Fibroblast of skin of left quadriceps (primary cell): ENCODE measurements at regions not wholly inside any gene's neighbourhood (a gene's known extent, or its start where the extent isn't known, plus 50 kb on each side); places are given as distances from the start of the nearest gene placed in this dataset.
"Not testable (repeated sequence)": the region's sequence is repeated elsewhere in the genome, so short reads cannot be mapped to it uniquely, and the experiment has no call there.

ENCODE experiments used
- DNase-seq, 2 experiments: peaks; one replicate each; pipeline ENCODE4 v3.0.0-alpha.2; 2013; ENCODE audit warnings: low read depth in 2 of 2

DNA sequence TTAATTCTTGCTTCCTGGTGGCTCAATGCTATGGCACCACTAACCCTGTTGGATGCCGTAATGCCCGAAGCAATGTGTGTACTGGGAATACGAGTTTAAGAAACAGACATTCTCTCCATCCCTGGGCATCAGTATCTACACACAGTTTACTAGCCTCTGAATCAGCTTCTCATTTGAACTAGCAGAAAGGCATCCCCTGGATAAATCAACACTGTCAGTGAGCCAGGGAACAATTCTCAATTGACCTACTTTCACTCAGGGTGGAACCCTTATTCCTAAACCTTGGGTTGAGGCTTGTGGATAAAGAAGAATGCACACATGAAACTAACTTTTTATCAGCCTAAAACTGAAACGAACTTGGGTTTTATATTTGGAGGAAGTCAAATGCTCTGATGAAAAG is 331.0 kb downstream of the GADD45G start:
- no peak for DNase-seq

DNA sequence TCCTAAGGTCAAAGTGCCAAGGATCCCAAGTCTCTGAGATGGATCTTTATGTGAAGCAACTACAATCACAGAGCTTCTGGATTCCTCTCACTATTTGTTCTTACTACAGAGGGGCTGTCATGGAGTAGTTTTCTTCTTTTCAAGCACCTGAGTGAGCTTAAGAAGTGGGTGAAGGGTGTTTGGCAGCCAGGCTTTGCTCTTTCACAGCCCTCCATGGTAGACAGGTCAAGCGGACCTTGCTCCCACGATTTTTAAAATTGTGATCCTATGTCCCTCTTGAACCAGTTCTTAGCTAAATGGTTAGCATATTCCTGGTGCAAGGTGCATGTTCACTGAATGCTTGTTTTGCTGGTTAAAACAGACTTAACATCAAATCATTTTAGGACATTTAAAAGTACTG is 332.2 kb downstream of the GADD45G start:
- DNase-seq = no peak

DNA sequence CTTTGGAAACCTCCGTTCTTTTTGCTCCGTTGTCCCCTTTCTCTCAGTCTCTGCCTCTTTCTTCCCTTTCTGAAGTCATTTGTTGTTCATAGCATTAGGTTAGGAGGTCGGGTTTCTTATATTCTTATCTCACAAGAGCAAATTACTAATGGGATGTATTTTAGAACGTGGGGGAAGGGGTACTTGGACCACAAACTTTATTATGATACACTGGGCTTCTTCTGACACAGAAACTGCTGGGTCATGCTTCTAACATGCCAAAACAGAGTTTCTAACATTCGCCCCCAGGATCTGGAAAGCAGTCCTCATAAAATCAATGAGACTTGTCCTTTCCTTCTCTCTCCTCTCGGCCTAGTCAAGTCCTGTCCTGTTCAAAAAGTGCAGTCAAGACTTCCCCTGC is 334.4 kb downstream of the GADD45G start:
- DNase-seq = no peak

DNA sequence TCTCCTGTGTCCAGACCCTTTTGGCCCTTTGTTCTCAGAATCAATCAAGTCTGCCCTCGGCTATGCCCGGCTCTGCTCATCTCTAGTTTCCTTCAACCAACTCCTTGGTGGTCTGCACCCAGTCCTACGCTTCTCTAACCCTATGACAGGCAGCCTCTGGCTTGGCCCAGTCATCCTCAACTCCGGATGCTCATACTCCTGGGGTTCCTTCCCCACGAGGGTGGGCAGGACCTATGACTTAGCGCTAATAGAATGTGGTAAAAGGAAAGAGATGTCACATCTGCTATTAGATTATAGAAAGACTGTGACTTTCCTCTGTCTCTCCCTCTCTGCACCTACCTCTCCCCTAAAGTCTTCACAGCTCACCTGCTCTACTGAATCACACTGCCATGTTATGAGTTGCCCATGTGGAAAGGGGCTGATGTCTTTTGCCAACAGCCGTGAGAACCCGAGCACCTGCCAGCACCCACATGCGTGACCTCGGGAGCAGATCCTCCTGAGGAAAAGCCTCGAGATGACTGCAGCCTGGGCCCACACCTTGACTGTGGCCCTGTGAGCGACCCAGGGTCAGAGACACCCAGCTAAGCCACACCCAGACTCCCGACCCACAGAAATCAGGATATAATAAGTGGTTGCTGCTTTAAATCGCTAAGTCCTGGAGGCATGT is 334.9 kb downstream of the GADD45G start:
- DNase-seq = no peak

DNA sequence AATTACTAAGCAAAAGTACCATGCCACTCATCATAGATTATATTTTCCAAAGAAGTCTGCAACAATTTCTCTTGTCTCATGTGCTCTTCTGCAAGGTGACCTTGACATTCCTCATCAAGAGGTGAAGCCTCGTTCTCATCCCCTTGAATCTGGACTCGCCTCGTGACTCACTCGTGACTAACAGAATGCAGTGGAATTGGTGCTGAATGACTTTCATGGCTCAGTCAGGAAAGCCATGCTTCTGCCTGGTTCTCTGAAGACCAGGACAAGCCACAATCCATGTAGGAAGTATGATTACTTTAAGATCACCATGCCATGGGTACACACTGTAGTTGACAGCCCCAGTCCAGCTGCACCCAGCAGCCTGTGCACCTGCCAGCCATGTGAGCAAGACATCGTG is 335.8 kb downstream of the GADD45G start:
- DNase-seq = no peak

DNA sequence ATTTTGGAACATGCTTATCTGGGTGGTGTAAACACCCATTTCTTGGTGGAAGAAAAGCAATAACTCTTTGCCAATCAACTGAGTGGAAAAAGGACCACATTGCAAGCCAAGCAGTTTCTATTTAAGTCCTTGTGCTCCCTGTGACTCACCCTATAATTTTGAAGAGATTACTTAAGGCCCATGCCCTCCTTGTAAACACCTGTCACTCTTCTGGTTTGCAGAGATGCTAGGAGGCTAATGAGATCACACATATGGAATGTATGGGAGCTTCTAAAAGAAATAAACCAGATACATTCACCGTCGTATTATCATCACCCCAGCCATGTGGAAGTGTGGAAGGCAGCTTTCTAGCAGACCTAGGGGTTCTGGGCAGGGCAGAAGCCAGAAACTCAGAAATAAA is 337.1 kb downstream of the GADD45G start:
- DNase-seq = peak; percentile 88

DNA sequence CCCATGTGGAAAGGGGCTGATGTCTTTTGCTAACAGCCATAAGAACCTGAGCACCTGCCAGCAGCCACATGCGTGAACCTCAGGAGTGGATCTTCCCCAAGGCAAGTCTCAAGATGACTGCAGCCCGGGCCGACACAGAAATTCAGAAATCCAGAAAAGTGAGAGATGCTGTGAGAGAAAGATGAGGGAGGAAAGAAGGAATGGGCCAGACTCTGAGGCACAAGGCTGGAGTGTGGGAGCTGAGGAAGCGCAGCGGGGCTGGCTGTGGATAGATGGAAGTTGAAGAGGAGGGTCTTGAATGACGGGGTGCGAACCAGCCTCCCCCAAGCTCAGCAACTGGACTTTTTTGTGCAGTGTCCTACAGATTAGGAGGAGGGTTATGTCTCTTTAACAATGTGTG is 337.8 kb downstream of the GADD45G start:
- no peak for DNase-seq

DNA sequence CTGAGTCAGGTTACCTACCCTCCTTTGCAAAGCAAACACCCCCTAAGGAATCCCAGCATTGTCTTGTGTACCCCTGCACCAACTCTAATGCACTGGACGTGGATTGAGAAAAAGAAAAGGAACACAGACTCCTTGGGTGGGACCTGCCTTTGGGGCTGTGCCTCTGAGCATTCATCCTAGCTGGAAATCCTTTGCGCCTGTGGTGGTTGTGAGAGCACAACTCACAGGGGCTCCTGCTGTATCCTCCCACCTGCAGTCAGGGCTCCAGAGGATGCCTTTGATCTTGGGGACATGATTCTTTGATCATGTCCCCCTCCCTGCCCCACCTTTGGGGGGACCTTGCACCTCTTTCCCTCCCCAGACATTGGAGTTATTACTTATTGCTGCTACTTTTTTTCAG is 338.5 kb downstream of the GADD45G start:
- DNase-seq = no peak

DNA sequence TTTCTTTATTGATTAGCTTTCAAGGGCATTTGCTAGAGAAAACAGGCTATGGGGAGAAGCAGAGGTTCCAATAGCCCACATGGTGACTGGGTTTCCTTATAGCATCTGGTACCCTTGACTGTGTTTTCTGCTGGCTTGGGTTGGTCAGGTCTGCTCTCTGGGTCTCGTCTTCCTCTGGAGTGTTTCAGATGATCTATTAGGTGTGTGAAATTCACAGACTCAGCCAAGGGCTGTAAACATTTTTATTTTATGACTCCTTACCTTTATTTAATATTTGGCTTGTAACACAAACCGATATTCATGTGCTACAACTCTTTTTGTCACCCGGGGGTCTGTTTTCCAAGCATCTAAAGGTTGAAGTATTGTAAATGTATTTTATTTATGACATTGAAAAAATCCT is 338.9 kb downstream of the GADD45G start:
- no peak for DNase-seq

DNA sequence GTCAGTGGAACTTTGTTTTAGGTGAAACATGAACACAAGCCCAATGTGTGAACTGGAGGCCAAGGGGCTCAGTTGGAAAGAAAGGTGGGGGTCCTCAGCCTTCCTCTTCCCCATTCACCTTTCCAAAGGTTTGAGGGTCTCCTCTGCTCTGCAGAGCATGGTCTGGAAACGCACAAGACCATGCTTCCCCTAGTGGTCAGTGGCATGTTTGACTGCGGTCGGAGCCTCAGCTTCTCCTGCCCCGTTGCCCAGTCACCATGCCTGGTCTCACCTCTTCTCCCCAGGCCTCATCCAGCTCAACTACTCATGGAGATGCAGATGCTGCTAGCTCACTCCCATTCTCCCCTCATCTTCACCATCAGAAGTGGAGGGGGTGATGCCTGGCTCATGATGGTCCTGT is 340.3 kb downstream of the GADD45G start:
- no peak for DNase-seq

DNA sequence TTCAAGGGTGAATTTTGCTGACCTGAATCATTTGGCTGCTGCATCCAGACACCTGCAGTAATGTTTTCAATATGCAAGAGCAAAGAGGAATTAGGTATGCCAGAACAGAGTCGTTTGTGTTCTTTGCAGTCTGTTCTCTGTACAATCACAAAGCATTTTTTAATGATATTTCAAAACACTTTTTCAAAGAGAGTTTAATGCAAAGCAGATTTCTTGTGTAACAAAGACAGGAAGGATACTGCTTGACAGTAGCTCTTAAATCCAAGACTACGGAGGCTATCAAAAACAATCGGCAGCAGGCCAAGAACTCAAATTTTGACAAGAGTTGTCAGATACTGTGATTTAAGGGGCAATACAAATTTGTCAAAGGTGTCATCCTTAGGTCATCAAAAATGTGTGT is 341.9 kb downstream of the GADD45G start:
- no peak for DNase-seq

DNA sequence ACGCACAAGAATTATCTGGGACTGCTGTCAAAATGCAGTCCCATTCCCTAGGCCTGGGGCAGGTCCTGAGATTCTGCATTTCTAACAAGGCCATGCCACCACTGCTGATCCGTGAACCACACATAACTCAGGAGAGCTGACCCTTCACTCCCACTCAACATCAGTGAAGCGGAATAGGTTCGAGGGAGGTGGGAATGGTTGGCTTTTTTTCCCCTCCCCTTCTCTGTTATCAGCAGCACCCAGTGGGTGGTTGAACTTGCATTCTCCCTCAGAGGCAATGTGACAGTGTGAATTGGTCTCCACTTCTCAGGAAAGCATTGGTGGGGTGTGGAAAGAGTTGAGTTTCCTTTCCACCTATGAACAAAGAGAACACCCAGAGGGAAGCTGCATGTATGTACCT is 344.3 kb downstream of the GADD45G start:
- no peak for DNase-seq

DNA sequence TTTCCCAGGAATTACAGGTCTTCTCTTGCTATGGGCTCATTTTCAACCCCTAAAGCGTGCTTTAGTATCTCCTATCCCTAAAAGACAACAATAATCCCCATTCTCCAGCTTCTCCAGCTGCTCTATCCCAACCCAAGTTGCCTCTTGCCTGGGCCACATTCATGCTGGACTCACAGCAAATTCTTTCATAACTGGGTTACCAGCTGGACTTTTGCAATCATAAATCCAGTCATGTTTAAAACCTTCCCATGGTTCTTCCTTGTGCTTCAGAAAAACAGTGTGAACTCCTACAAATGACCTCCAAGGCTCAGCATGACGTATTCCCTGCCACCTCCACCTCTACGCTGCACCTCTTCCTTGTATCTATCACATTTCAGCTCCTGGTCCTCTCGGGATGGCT is 346.9 kb downstream of the GADD45G start:
- no peak for DNase-seq

DNA sequence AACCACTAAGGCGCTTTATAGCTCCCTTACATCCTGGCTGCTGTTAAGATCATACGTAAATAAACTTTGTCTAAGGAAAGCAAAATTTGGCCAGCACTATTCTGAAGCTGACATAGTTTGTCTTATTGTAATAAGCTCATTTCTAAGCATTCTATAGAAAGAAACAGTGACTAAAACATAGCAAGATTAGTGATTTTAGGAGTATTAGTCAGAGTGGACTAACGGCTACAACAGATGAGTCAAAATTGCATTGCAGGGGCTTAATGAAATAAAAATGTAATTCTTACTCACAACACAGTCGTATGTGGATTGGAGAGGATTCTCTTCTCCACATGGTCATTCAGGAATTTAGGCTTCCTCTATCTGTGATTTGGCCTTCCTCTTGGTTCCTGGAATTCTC is 347.6 kb downstream of the GADD45G start:
- peak; percentile 67 for DNase-seq

DNA sequence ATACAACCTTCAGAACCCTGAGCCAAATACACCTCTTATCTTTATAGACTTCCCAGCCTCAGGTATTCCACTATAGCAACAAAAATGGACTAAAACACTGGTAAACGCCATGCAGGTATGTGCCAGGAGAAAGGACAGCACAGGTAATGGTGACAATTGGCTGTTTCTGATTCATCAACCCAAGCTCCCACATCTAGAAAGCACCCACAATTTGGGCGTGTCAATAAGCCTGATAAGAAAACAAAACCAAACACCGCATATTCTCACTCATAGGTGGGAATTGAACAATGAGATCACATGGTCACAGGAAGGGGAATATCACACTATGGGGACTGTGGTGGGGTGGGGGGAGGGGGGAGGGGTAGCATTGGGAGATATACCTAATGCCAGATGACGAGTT is 348.5 kb downstream of the GADD45G start:
- not testable (repeated sequence) for DNase-seq

DNA sequence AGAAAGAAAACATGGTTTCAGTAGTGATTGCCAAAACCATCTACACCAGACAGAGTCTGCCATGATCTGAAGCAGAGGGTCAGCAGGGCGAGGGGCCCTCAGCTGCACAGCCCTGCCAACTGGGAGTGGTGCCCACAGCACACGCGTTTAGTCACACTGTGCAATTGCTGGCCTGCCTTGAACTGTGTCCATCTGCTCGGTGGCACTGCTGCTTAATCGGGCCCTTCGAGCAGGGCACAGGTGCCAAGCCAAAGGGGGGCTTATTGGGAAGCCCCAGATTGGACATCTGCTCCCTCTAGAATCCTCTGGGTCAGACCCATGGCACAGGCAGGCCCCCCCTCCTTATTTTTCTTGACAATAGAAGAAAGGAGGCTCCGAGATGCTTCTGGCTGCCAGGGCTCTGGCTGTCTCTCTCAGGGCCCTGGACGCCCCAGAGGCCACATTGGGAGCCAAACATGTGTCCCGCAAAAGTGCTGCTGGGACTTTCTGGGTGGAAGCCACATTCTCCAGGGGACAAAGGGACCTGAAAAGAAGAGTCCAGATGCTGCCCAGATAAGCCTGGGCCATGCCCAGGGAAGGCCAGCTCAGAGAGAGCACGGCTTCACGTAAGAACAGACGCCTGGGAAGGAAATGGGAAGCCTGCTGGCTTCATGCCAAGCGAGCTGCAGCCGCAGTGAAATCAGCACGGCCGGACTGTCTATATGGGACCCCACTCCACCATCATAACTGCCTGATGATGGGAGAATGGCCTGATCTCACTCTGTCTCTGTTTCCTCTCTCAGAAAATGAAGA is 349.2 kb downstream of the GADD45G start:
- no peak for DNase-seq

DNA sequence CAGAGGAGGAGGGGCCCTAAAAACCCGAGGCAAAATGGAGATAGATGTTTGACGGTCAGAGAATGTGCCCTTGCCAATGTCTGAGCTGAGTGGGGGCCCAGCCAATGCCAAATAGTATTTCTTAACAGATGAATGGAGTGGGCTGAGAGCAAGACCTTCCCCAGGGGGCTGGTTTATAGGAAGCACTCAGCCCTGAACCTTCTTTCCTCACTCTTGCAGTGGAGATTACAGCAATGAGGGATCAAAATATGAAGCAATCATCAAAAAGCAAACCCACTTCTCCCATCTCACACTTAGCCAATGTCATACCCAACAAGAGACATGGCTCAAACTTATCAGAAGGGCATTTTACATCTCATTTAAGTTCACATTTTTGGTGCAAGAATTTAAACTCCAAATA is 350.3 kb downstream of the GADD45G start:
- no peak for DNase-seq

DNA sequence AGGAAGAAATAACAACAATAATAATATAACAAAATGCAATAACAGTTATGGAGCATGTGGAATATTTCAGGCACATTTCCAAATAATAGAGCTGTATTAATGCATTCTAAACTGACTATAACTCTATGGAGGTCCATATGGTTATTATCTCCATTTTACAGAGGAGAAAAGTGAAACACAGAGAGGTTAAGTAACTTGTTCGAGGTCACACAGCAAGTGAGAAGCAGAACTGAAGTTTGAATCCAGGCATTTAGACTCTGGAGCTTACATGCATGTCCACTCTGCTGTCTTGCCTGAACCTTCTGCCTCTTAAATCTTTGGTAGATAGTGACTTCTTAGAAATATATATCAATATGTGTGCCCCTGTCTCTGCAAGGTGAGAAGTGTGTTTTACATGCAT is 350.8 kb downstream of the GADD45G start:
- DNase-seq = no peak

DNA sequence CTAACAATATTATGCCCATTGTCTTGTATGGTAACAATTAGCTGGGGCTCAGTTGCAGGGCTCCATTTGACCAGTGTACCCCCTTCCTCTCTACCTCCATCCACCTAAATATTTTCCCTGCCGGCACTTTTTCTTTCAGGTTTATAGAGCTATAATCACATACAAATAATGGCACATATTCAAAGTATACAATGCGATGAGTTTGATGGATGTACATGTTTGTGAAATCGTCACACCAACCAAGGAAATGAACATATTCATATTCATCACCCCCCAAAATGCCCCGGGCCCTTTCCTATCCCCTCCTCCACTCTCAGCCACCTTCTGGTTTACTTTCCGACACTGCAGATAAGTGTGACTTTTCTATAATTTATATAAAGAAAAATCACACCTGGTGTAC is 351.5 kb downstream of the GADD45G start:
- no peak for DNase-seq

DNA sequence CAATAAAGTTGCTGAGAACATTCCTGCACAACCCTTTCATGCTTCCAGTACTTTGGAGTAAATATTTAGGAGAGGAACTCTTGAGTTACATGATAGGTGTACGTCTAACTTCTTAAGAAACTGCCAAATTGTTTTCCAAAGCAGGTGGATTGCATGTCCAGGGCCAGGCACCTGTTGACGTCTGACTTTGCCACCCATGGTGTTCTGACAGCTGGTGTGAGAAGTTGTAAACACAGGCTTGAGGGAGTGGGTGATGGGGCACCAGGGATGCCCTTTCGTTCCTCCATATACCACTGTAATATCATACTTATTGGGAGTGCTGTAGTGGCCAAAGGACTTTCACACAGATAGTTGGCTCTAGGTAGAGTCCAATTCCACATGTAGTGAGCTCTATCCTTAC is 352.1 kb downstream of the GADD45G start:
- no peak for DNase-seq

DNA sequence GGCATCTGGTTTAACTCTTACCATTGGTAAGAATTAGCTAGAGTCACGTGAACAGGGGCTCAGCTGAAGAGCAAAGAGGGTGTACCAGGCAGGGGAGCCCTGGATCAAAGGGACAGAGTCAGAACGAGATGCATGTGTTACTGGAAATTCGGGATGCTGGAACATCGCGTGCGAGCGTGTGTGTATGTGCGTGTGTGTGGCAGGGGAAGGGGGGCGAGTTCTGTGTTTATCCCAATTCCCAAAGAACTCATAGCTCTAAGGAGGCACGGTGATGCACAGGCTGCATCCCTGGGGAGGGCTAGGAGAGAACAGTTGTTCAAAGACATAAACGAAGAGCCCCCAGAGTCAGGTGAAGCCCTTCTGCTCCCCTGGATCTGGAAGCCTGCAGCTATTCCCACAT is 353.3 kb downstream of the GADD45G start:
- no peak for DNase-seq

DNA sequence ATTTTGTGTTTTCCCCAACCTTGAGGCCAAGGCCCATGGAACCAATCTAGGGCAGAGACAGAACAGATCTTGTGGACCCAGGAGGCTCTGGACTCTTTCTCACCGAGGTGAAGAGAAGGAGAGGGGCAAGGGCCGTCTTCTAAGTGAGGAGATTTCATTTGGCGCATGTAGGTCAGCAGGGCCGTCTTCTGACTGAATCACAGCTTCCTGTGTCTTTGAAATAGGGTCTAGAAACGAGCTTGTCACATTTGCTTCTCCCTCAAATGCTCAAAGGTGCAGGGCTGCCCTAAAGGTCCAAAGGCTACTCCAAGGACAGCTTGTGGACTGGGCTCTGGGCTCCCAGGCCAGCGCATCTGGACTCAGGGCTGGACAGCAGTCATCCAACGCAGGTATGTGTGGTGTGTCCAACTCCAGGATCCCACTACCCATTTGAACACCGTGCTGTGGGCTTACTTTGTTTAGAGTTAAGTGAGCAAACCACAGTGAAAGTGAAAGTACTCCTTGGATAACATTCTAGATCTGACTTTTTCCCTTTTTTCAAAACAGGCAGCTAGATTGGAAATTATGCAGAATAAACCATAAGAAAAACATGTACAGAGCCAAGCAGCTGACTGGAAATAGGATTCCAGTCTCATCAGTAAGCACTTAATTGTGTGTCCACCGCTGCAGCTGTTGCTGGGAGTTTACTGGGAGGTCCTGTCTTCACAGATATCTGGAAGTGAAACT is 357.0 kb downstream of the GADD45G start:
- DNase-seq = no peak

DNA sequence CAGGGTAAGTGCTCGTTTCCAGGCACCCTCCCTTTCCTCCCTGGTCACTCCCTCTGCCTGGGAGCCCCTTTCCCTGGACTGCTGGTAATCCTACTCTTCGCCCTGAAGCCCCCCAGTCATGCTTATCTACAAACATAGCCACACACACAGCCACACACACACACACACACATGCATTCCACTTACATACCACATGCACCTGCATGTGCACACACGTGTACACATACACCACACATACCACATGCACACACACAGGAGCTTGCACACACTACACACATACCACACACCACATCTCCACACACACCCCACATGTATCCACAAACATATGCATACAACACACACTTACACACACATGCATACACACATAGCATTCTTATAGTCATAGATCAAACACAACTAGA is 358.5 kb downstream of the GADD45G start:
- DNase-seq = no peak
